OCI-LY1 (cell line): ENCODE measurements at regions not wholly inside any gene's neighbourhood (a gene's known extent, or its start where the extent isn't known, plus 50 kb on each side); places are given as distances from the start of the nearest gene placed in this dataset.
"Not testable (repeated sequence)": the region's sequence is repeated elsewhere in the genome, so short reads cannot be mapped to it uniquely, and the experiment has no call there.

Source experiments
- H2AFZ ChIP-seq: fragments of 200-600 bp; sonication (generic), shearing (Covaris generic); 2 replicates; pipeline ENCODE4 v1.6.0; 2014; ENCODE audit warnings: antibody characterized with exemption, mild to moderate bottlenecking, low read length
- H3F3A ChIP-seq: fragments of 200-600 bp; sonication (generic), shearing (Covaris generic); 2 replicates; pipeline ENCODE4 v1.6.0; 2014; ENCODE audit warnings: mild to moderate bottlenecking, antibody characterized with exemption, low read length, moderate library complexity; ENCODE audit not compliant: insufficient read depth
- H3K27ac ChIP-seq: fragments of 200-600 bp; sonication (generic); 2 replicates; pipeline ENCODE4 v1.5.1; 2014; ENCODE audit warnings: low read length, mixed run types, mild to moderate bottlenecking, low read depth; ENCODE audit not compliant: poor library complexity, severe bottlenecking
- H3K27me3 ChIP-seq: fragments of 200-600 bp; sonication (generic); 2 replicates; pipeline ENCODE4 v1.6.0; 2014; ENCODE audit warnings: antibody characterized with exemption, mild to moderate bottlenecking, low read length, moderate library complexity; ENCODE audit not compliant: insufficient read depth
- H3K36me3 ChIP-seq: fragments of 200-600 bp; sonication (generic); 2 replicates; pipeline ENCODE4 v1.6.1; 2014; ENCODE audit warnings: mild to moderate bottlenecking, antibody characterized with exemption, low read length, moderate library complexity, mixed read lengths; ENCODE audit not compliant: insufficient read depth
- H3K4me1 ChIP-seq: fragments of 200-600 bp; sonication (generic); 2 replicates; pipeline ENCODE4 v1.5.1; 2014; ENCODE audit warnings: mild to moderate bottlenecking, low read length, moderate library complexity; ENCODE audit not compliant: insufficient read depth, severe bottlenecking
- H3K4me2 ChIP-seq: fragments of 200-600 bp; sonication (generic), shearing (Covaris generic); 2 replicates; pipeline ENCODE4 v1.6.1; 2014; ENCODE audit warnings: low read length
- H3K4me3 ChIP-seq: fragments of 200-600 bp; sonication (generic); 2 replicates; pipeline ENCODE4 v1.5.1; 2014; ENCODE audit warnings: low read length, low read depth, mild to moderate bottlenecking, mixed read lengths; ENCODE audit not compliant: poor library complexity, severe bottlenecking
- H3K79me2 ChIP-seq: fragments of 200-600 bp; shearing (Covaris generic); 2 replicates; pipeline ENCODE4 v1.6.1; 2016; ENCODE audit warnings: mixed run types, low read length, mixed read lengths; ENCODE audit not compliant: insufficient read depth
- H3K9ac ChIP-seq: fragments of 200-600 bp; sonication (generic), shearing (Covaris generic); 2 replicates; pipeline ENCODE4 v1.6.1; 2014; ENCODE audit warnings: mild to moderate bottlenecking, low read length, mixed read lengths
- H3K9me2 ChIP-seq: fragments of 200-600 bp; sonication (generic), shearing (Covaris generic); 2 replicates; pipeline ENCODE4 v1.6.1; 2014; ENCODE audit warnings: low read depth, mild to moderate bottlenecking, low read length, mixed read lengths
- H3K9me3 ChIP-seq: fragments of 200-600 bp; shearing (Covaris generic); 2 replicates; pipeline ENCODE4 v1.6.1; 2014; ENCODE audit warnings: low read length, mixed read lengths
- H4K20me1 ChIP-seq: fragments of 200-600 bp; sonication (generic), shearing (Covaris generic); 2 replicates; pipeline ENCODE4 v1.6.0; 2016; ENCODE audit warnings: mild to moderate bottlenecking, low read length; ENCODE audit not compliant: insufficient read depth
- EZH2 ChIP-seq: fragments of 200-600 bp; sonication (generic), shearing (Covaris generic); IDR thresholded peaks from 2 replicates; pipeline ENCODE4 v1.8.0; 2017; ENCODE audit warnings: borderline replicate concordance, mixed run types, mild to moderate bottlenecking, antibody characterized with exemption, low read length, moderate library complexity, mixed read lengths
- TF ChIP-seq, protein P1 (sequence below): fragments of 200-600 bp; sonication (generic), shearing (Covaris generic); IDR thresholded peaks from 2 replicates; pipeline ENCODE4 v1.5.1; 2017; ENCODE audit warnings: mild to moderate bottlenecking, antibody characterized with exemption, low read length, moderate library complexity, mixed read lengths

DNA sequence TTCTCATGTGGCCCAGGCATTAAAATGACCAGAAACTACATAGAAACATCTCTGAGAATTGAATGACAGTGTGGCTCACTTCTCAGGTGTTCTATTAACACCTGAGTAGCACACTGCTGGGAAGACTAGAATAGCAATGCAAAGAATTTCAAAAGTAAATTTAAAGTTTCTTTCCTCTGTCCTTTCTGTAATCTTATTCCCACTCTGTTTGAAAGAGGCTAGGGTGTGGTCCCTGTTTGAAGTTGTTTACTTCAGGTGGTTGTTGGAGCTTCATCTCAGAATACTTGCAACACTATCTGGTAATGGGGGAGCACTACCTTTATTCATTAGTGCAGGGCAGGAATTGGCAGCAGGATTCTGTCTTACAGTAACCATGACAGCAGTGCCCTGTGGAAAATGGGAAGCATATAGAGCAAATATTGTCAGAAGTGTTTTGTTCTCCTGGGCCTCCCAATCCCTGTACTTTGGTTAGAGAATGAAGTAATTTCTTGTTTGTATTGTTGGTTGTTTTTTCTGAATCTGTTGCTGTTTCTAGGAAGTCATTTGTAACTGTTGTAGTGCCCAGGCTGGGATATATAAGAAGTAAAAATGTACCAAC, 1210.2 kb upstream of the ATXN8OS start:
- Histone ChIP-seq H3K9ac (no peak overlapping the region), H2AFZ (no peak overlapping the region), H3K4me3 (no peak overlapping the region), H3K27me3 (no peaks in the 10 kb centered on the region), H3K9me2 (0 out of 2 replicates have a peak, but pooled peaks cover 3% of the 10 kb centered on the region), H3K27ac (no peak overlapping the region), H3K9me3 (no peaks in the 10 kb centered on the region), H3K36me3 (no peaks in the 10 kb centered on the region), H3F3A (no peaks in the 10 kb centered on the region), H4K20me1 (no peaks in the 10 kb centered on the region), H3K79me2 (no peaks in the 10 kb centered on the region), H3K4me1 (no peaks in the 10 kb centered on the region), H3K4me2 (no peak overlapping the region)
- TF ChIP-seq, protein P1, sequence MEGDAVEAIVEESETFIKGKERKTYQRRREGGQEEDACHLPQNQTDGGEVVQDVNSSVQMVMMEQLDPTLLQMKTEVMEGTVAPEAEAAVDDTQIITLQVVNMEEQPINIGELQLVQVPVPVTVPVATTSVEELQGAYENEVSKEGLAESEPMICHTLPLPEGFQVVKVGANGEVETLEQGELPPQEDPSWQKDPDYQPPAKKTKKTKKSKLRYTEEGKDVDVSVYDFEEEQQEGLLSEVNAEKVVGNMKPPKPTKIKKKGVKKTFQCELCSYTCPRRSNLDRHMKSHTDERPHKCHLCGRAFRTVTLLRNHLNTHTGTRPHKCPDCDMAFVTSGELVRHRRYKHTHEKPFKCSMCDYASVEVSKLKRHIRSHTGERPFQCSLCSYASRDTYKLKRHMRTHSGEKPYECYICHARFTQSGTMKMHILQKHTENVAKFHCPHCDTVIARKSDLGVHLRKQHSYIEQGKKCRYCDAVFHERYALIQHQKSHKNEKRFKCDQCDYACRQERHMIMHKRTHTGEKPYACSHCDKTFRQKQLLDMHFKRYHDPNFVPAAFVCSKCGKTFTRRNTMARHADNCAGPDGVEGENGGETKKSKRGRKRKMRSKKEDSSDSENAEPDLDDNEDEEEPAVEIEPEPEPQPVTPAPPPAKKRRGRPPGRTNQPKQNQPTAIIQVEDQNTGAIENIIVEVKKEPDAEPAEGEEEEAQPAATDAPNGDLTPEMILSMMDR, result no peak
- TF ChIP-seq EZH2, result no peak

DNA sequence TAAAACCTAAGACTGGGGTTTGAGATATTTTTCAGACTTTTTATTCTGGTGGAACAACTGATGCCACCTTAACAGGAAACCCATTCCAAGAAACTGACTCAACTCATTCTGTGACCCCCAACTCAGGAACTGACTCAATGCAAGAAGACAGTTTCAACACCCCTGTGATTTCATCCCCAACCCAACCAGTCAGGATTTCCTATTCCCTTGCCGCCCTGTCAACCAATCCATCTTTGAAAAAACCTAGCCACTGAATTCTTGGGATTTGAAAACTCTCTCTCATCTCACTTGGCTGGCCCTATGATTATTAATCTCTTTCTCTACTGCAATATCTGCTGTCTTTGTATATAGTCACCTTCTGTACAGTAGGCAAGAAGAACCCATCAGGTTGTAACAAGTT, 1211.9 kb upstream of the ATXN8OS start:
- H2AFZ ChIP-seq, result no peak overlapping the region
- no peaks in the 10 kb centered on the region for H3K9me3 ChIP-seq
- H3K4me1 ChIP-seq, result no peaks in the 10 kb centered on the region
- no peak overlapping the region for H3K27ac ChIP-seq
- TF ChIP-seq, protein P1, result no peak
- no peak for TF ChIP-seq EZH2
- H3K4me2 ChIP-seq, result no peak overlapping the region
- H3K9ac ChIP-seq, result no peak overlapping the region
- H4K20me1 ChIP-seq, result no peaks in the 10 kb centered on the region
- H3K4me3 ChIP-seq, result no peak overlapping the region
- H3F3A ChIP-seq, result no peaks in the 10 kb centered on the region
- H3K9me2 ChIP-seq, result 0 out of 2 replicates have a peak, but pooled peaks cover 3% of the 10 kb centered on the region
- no peaks in the 10 kb centered on the region for H3K79me2 ChIP-seq
- H3K27me3 ChIP-seq, result no peaks in the 10 kb centered on the region
- H3K36me3 ChIP-seq, result no peaks in the 10 kb centered on the region

DNA sequence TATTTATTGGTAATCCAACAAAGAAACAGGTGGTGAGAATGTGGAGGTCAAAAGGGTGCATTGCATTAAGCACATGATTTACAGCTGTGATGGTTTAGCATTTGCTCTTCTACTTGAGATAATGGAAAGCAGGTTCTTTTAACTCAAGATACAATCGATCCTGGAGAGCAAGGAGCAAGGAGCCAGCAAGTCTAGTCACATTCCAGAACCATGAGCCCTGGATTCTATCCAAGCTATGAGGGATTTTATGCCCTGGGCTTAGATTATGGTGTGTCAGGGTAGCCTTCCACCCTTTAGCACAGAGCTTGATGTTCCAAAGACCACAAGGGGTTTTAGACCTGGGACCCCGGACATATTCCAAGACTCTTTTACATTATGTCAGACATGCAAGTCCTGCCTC, 1213.9 kb upstream of the ATXN8OS start:
- not testable (repeated sequence) for H3K4me2 ChIP-seq, H3K79me2 ChIP-seq, H3K27ac ChIP-seq, H3K36me3 ChIP-seq, H3F3A ChIP-seq, H3K27me3 ChIP-seq, H4K20me1 ChIP-seq, H2AFZ ChIP-seq, H3K9ac ChIP-seq, H3K4me1 ChIP-seq, H3K4me3 ChIP-seq, H3K9me2 ChIP-seq, H3K9me3 ChIP-seq

DNA sequence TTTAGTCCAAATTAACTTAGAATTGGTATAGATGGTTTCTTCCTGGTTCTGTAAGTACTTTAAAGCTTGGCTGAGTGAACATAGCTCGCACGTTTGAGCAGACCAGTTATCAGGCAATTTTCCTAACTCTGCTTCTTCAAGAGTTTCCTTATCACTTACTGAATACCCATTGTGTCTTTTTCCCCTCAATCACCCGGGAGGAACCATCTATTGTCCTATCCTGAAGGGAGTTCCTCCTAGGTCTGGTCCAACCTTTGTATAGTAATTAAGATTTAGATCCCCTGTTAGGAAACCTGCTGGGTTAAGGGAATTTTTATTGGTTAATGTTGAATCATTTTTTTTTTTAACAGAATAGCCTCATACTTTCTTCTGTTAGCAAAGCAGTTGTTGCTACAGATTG, 1215.0 kb upstream of the ATXN8OS start:
- not testable (repeated sequence) for H3K27ac ChIP-seq, H3K9me2 ChIP-seq, H3K9ac ChIP-seq, H3K79me2 ChIP-seq, H3K4me1 ChIP-seq, H2AFZ ChIP-seq, H3K4me2 ChIP-seq, H3F3A ChIP-seq, H3K27me3 ChIP-seq, H3K9me3 ChIP-seq, H3K36me3 ChIP-seq, H4K20me1 ChIP-seq, H3K4me3 ChIP-seq

DNA sequence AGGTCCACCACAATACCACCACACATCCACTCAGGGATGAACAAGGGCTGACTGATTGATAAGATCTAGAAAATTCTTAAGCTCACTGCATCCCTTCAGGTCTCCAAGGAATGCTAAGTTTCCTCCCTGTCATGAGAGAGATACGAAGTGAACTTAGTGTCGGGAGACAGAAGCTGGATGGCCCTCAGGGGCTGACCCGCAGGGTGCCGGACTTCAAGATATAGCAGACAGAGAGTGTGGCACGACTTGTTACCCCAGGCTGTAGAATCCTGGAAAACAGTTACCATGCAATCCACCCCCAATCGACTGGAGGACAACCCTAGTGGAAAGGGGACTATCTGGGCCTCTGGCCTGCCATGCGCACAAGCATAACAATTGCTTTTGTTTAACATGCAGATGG, 1217.5 kb upstream of the ATXN8OS start:
- not testable (repeated sequence) for H3K79me2 ChIP-seq, H3K9ac ChIP-seq, H3K4me2 ChIP-seq, H4K20me1 ChIP-seq, H3K36me3 ChIP-seq, H3K9me3 ChIP-seq, H3K9me2 ChIP-seq, H3K27me3 ChIP-seq, H3K27ac ChIP-seq, H3F3A ChIP-seq, H2AFZ ChIP-seq, H3K4me3 ChIP-seq, H3K4me1 ChIP-seq
